Kidney epithelial cell (primary cell): ENCODE measurements at regions not wholly inside any gene's neighbourhood (a gene's known extent, or its start where the extent isn't known, plus 50 kb on each side); places are given as distances from the start of the nearest gene placed in this dataset.

ENCODE experiments used
- DNase-seq: peaks from one replicate; pipeline ENCODE4 v3.0.0-alpha.2; 2010; ENCODE audit warnings: low read depth
- H3K27me3 ChIP-seq: 2 replicates; pipeline ENCODE4 v1.6.0; 2011; ENCODE audit warnings: low read length; ENCODE audit not compliant: control insufficient read depth, insufficient read depth
- H3K36me3 ChIP-seq: 2 replicates; pipeline ENCODE4 v1.5.1; 2011; ENCODE audit warnings: low read length; ENCODE audit not compliant: control insufficient read depth, insufficient read depth
- H3K4me3 ChIP-seq: 2 replicates; pipeline ENCODE4 v1.5.1; 2011; ENCODE audit warnings: low read depth, mild to moderate bottlenecking, control low read depth, low read length
- TF ChIP-seq, protein P1 (sequence below): IDR thresholded peaks from 2 replicates; pipeline ENCODE4 v1.5.1; 2011; ENCODE audit warnings: mild to moderate bottlenecking, moderate library complexity, low read length, control low read depth, inconsistent platforms; ENCODE audit not compliant: insufficient read depth, poor library complexity, severe bottlenecking

- TF ChIP-seq, protein P1, sequence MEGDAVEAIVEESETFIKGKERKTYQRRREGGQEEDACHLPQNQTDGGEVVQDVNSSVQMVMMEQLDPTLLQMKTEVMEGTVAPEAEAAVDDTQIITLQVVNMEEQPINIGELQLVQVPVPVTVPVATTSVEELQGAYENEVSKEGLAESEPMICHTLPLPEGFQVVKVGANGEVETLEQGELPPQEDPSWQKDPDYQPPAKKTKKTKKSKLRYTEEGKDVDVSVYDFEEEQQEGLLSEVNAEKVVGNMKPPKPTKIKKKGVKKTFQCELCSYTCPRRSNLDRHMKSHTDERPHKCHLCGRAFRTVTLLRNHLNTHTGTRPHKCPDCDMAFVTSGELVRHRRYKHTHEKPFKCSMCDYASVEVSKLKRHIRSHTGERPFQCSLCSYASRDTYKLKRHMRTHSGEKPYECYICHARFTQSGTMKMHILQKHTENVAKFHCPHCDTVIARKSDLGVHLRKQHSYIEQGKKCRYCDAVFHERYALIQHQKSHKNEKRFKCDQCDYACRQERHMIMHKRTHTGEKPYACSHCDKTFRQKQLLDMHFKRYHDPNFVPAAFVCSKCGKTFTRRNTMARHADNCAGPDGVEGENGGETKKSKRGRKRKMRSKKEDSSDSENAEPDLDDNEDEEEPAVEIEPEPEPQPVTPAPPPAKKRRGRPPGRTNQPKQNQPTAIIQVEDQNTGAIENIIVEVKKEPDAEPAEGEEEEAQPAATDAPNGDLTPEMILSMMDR, result no peak
- Histone ChIP-seq H3K36me3 (no peaks in the 10 kb centered on the region), H3K27me3 (no peaks in the 10 kb centered on the region), H3K4me3 (no peak overlapping the region)
- no peak for DNase-seq
Observed at GRCh38 chr12:45565590-45565989, 163.9 kb upstream of the ARID2 start.

DNA sequence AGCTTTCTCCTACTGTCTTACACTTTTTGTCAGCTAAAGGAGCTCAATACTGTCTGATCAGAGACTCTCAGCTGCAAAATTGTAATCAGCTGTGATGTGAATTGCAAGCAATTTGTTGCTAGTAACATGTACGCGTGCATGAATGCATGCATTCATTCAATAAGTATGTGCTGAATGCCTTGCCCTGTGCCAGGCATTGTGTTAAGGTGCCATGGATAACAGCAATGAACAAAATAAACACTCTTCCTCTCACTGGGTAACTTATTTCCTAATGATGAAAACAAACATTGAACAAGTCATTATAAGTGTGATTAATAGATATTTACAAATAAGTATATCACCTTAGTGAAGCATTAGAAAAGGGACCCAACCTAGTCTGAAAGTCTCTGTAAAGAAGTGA lies 163.2 kb upstream of the ARID2 start:
- no peak for DNase-seq
- H3K4me3 ChIP-seq, result no peak overlapping the region
- H3K27me3 ChIP-seq, result no peaks in the 10 kb centered on the region
- H3K36me3 ChIP-seq, result no peaks in the 10 kb centered on the region
- TF ChIP-seq, protein P1, result no peak

DNA sequence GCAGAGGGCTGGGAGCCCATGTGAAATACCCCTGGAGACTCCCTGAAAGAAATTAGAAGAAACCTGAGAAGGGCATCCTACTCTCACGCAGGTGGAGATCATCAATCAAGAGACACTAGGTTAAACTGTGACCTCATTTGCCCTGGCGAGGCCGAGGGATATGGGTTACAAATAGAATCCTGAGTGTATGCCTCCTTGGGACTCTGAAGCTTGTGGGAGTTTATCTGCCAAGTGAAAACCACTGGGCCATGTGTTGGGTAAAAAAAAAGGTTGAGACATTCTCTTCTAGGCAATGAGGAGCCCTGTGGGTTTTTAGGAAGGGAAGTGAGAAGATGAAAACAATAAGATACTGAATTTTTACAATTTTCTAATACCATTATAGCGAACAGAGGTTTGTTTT lies 160.7 kb upstream of the ARID2 start:
- TF ChIP-seq, protein P1, result no peak
- Histone ChIP-seq H3K36me3 (no peaks in the 10 kb centered on the region), H3K27me3 (no peaks in the 10 kb centered on the region), H3K4me3 (no peak overlapping the region)
- DNase-seq, result no peak

DNA sequence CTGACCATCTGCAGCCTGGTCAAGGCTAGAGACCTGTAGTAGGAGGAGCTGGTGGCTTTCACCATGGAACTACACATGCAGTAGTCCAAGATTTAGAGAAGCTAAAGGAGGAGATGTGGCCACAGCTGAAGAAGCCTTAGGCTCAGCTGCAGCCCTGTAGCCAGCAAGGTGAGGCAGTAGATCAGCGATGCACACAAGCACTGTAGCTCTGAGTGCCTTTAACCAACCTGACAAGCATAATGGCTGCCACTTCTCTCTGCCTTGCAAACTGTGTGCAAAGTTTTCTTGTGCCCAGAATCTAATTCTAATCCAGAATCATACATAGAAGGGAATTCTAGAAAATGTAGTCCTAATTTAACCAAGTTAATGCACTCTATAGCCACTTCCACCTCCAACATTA lies 159.0 kb upstream of the ARID2 start:
- H3K4me3 ChIP-seq, result no peak overlapping the region
- DNase-seq, result no peak
- TF ChIP-seq, protein P1, result no peak

DNA sequence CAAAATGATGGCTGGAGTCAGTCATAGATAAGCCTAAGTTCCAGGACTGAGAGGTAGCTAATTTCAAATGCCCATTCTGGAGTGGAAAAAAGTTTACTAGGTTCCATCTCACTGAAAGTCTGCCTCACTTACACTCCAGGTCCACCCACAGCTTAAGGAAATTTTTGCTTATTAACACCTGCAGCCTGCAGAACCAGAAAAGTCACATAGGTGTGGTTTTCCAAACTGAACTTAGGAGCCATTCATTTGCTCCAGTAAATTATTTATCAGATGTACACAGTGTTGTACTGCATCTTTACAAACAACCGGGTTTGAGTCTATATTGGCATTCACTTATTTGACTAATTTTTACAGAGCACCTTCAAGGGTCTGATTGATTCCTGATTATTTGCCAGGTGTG lies 157.4 kb upstream of the ARID2 start:
- Histone ChIP-seq H3K36me3 (no peaks in the 10 kb centered on the region), H3K4me3 (no peak overlapping the region), H3K27me3 (no peaks in the 10 kb centered on the region)
- TF ChIP-seq, protein P1, result no peak
- no peak for DNase-seq

More for the DNA sequence above, 159.0 kb upstream of the ARID2 start:
- Histone ChIP-seq H3K27me3 (no peaks in the 10 kb centered on the region), H3K36me3 (no peaks in the 10 kb centered on the region)

DNA sequence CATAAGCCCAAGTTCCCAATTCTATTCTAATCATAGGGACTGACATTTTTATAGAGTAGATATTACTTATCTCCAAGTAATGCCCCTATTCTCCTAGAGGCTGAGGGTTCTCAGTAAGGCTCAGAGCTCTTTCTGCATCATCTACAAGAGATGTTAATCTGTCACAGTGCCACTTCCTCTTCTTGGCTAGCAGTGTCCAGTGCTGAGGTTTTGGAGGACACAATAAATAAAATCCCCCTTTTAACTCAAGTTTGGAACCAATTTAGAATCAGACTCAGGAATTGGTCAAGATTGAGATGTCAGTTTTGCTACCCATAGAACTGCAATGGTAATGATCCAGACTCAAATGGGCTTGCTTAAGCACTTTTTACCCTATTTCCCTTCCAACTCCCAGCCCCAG lies 154.1 kb upstream of the ARID2 start:
- TF ChIP-seq, protein P1, result no peak
- H3K27me3 ChIP-seq, result no peaks in the 10 kb centered on the region
- no peaks in the 10 kb centered on the region for H3K36me3 ChIP-seq
- no peak for DNase-seq
- H3K4me3 ChIP-seq, result no peak overlapping the region
